HCT116 (cell line): ENCODE measurements at regions not wholly inside any gene's neighbourhood (a gene's known extent, or its start where the extent isn't known, plus 50 kb on each side); places are given as distances from the start of the nearest gene placed in this dataset.
"Not testable (repeated sequence)": the region's sequence is repeated elsewhere in the genome, so short reads cannot be mapped to it uniquely, and the experiment has no call there.

Experiments used
- ATAC-seq: fragments of 200-7000 bp; cut with Tn5 transposase; 2 replicates; pipeline ENCODE4 v1.9.1; 2020; ENCODE audit warnings: mild to moderate bottlenecking, moderate library complexity
- BruUV-seq: library from RNA; stranded (reverse); fragments of 400-500 nt; replicated peaks from 2 replicates; lab custom pipeline; 2021; lab: Mats Ljungman, UMichigan
- CTCF ChIA-PET: fragments of 300-600 bp; sonication (Branson Sonifier 250); formaldehyde crosslinking; loops from one replicate; lab custom pipeline; 2021; ENCODE audit warnings: antibody characterized with exemption; lab: Charles Lee
- POLR2A ChIA-PET: fragments of 300-600, 350-600 bp; sonication (Branson Sonifier 250); formaldehyde crosslinking; loops from one replicate; lab custom pipeline; 2021; ENCODE audit warnings: antibody characterized with exemption; lab: Charles Lee
- RAD21 ChIA-PET, 2 experiments: fragments of 300-600 bp; sonication (Branson Sonifier 250); formaldehyde crosslinking; loops; one replicate each; lab custom pipeline; 2023; ENCODE audit warnings: low total read pairs in 2 of 2; ENCODE audit not compliant: uncharacterized antibody in 2 of 2, unreplicated experiment in 2 of 2, low non-redundant PET in 1 of 2; lab: Charles Lee
- DNase-seq: peaks from one replicate; pipeline ENCODE4 v3.0.0-alpha.2; 2010; ENCODE audit warnings: low read depth, low spot score
- H2AFZ ChIP-seq: fragments of 200-600 bp; shearing (Covaris generic), sonication (generic); 2 replicates; pipeline ENCODE4 v1.6.1; 2017; ENCODE audit warnings: low read depth, mixed run types, mixed read lengths, antibody characterized with exemption, low read length; ENCODE audit not compliant: poor library complexity, severe bottlenecking
- H3K27ac ChIP-seq: 2 replicates; pipeline ENCODE4 v1.5.1; 2012; ENCODE audit warnings: low read depth, low read length
- H3K27me3 ChIP-seq: fragments of 200-600 bp; sonication (generic); 2 replicates; pipeline ENCODE4 v1.6.1; 2016; ENCODE audit warnings: mixed run types, low read length, mixed read lengths; ENCODE audit not compliant: insufficient read depth
- H3K36me3 ChIP-seq, 2 experiments: fragments of 200-500 bp in 1 of 2; fragments of 200-600 bp in 1 of 2; sonication (Bioruptor generic) in 1 of 2; sonication (generic) in 1 of 2; 2 replicates each; pipeline versions ENCODE4 v1.5.1 to v1.6.1; 2014 to 2016; ENCODE audit warnings: low read length in 2 of 2, inconsistent platforms in 1 of 2, mixed read lengths in 1 of 2, mixed run types in 1 of 2; ENCODE audit not compliant: insufficient read depth in 2 of 2, control insufficient read depth in 1 of 2
- H3K4me1 ChIP-seq, 2 experiments: fragments of 200-600 bp in 1 of 2; sonication (generic) in 1 of 2; 2 replicates each; pipeline versions ENCODE4 v1.5.1 to v1.6.1; 2012 to 2017; ENCODE audit warnings: low read length in 2 of 2, inconsistent platforms in 1 of 2, mild to moderate bottlenecking in 1 of 2, mixed read lengths in 1 of 2, mixed run types in 1 of 2, moderate library complexity in 1 of 2; ENCODE audit not compliant: insufficient read depth in 2 of 2, control insufficient read depth in 1 of 2
- H3K4me2 ChIP-seq: fragments of 200-600 bp; sonication (generic); 2 replicates; pipeline ENCODE4 v1.6.1; 2017; ENCODE audit warnings: mixed run types, low read length, mixed read lengths
- H3K4me3 ChIP-seq, 2 experiments: fragments of 200-600 bp in 1 of 2; sonication (generic) in 1 of 2; replicated peaks in 1 of 2; 2 replicates each; pipeline ENCODE4 v1.5.1; 2011 to 2016; ENCODE audit warnings: low read length in 2 of 2, control low read depth in 1 of 2, low read depth in 1 of 2, mild to moderate bottlenecking in 1 of 2, mixed read lengths in 1 of 2, mixed run types in 1 of 2
- H3K79me2 ChIP-seq: fragments of 200-600 bp; sonication (generic); 2 replicates; pipeline ENCODE4 v1.6.1; 2017; ENCODE audit warnings: mild to moderate bottlenecking, mixed run types, low read length, moderate library complexity, mixed read lengths; ENCODE audit not compliant: insufficient read depth
- H3K9ac ChIP-seq: fragments of 200-600 bp; sonication (generic); 2 replicates; pipeline ENCODE4 v1.6.1; 2016; ENCODE audit warnings: low read length, mixed read lengths
- H3K9me2 ChIP-seq: fragments of 200-600 bp; sonication (generic), shearing (Covaris generic); 2 replicates; pipeline ENCODE4 v1.6.1; 2017; ENCODE audit warnings: mixed run types, mild to moderate bottlenecking, moderate library complexity; ENCODE audit not compliant: insufficient read depth
- H3K9me3 ChIP-seq, 2 experiments: fragments of 200-500 bp in 1 of 2; fragments of 200-600 bp in 1 of 2; sonication (Bioruptor generic) in 1 of 2; sonication (generic) in 1 of 2; 2 replicates each; pipeline ENCODE4 v1.6.1; 2014 to 2017; ENCODE audit warnings: low read length in 2 of 2, mixed read lengths in 2 of 2, inconsistent platforms in 1 of 2, low read depth in 1 of 2, mild to moderate bottlenecking in 1 of 2, mixed run types in 1 of 2, moderate library complexity in 1 of 2; ENCODE audit not compliant: control insufficient read depth in 1 of 2, insufficient read depth in 1 of 2
- H4K20me1 ChIP-seq: fragments of 200-600 bp; sonication (generic), shearing (Covaris generic); 2 replicates; pipeline ENCODE4 v1.6.1; 2017; ENCODE audit warnings: mixed run types, mild to moderate bottlenecking, moderate library complexity; ENCODE audit not compliant: insufficient read depth
- ATF3 ChIP-seq: IDR thresholded peaks from 2 replicates; pipeline ENCODE4 v1.6.1; 2012
- CEBPB ChIP-seq: IDR thresholded peaks from 2 replicates; pipeline ENCODE4 v1.6.1; 2012; ENCODE audit warnings: low read depth
- EGR1 ChIP-seq: IDR thresholded peaks from 2 replicates; pipeline ENCODE4 v1.6.1; 2012; ENCODE audit warnings: low read depth
- EZH2 ChIP-seq: fragments of 200-600 bp; sonication (generic); IDR thresholded peaks from 2 replicates; pipeline ENCODE4 v1.6.1; 2017; ENCODE audit warnings: antibody characterized with exemption, mixed run types
- EZH2phosphoT487 ChIP-seq: fragments of 200-600 bp; IDR thresholded peaks from 2 replicates; pipeline ENCODE4 v1.6.1; 2018; ENCODE audit warnings: antibody characterized with exemption, borderline replicate concordance
- POLR2A ChIP-seq: IDR thresholded peaks from 2 replicates; pipeline ENCODE4 v1.7.0; 2011; ENCODE audit warnings: borderline replicate concordance; ENCODE audit not compliant: insufficient read depth, insufficient read length; ENCODE audit errors: extremely low read depth
- POLR2AphosphoS5 ChIP-seq: IDR thresholded peaks from 2 replicates; pipeline ENCODE4 v1.6.1; 2011; ENCODE audit warnings: mild to moderate bottlenecking, low read depth, low read length, moderate library complexity
- SIN3A ChIP-seq: IDR thresholded peaks from 2 replicates; pipeline ENCODE4 v1.6.1; 2012; ENCODE audit warnings: low read depth
- TCF7L2 ChIP-seq: IDR thresholded peaks from 2 replicates; pipeline ENCODE4 v1.7.0; 2011; ENCODE audit warnings: borderline replicate concordance, inconsistent platforms; ENCODE audit not compliant: insufficient read depth, insufficient read length; ENCODE audit errors: extremely low read depth
- intact Hi-C: fragments of 100-400 bp; cut with micrococcal nuclease; formaldehyde crosslinking; loops from 2 replicates; pipeline ENCODE4 v1.10.0; 2022
- TF ChIP-seq, protein P1 (sequence below): IDR thresholded peaks from 2 replicates; pipeline ENCODE4 v1.6.1; 2011; ENCODE audit warnings: mild to moderate bottlenecking, low read length, moderate library complexity; ENCODE audit not compliant: insufficient replicate concordance; ENCODE audit errors: extremely low read depth

- H3K4me3 ChIP-seq, ATAC-seq, H3K4me1 ChIP-seq, H3K36me3 ChIP-seq, H2AFZ ChIP-seq, BruUV-seq, intact Hi-C loops, H4K20me1 ChIP-seq, H3K79me2 ChIP-seq, H3K27me3 ChIP-seq, H3K9ac ChIP-seq, CTCF ChIA-PET, H3K27ac ChIP-seq, H3K9me2 ChIP-seq, H3K9me3 ChIP-seq, POLR2A ChIA-PET, H3K4me2 ChIP-seq, DNase-seq, RAD21 ChIA-PET: not testable (repeated sequence)
Measured at GRCh38 chrX:3785822-3786221, 72.4 kb upstream of the PRKX start.

DNA sequence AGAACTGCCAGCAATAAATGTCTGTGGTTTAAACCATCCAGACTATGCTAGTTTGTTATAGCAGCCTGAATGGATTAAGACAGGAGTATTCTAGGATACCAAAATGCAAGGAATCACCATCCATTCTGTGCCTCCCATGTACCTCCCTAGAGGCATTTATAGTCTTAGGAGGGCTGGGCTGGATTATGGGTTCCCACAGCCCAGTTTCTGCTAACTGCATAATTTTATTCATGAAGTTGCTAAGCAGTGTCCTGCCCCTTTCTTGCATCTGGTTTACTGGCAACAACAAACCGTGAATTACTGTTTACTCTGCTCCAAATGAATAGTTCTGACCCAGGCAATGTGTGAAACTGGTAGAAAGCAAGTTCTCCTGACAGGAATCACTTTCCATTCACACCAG, 67.1 kb upstream of the PRKX start:
- CTCF ChIA-PET, result no interaction called here
- H2AFZ ChIP-seq, result no peak overlapping the region
- H3K4me3 ChIP-seq, result no peak overlapping the region
- no peaks in the 10 kb centered on the region for H3K36me3 ChIP-seq
- DNase-seq (no peak), ATAC-seq (no peak)
- no peaks in the 10 kb centered on the region for H4K20me1 ChIP-seq
- no peaks in the 10 kb centered on the region for H3K27me3 ChIP-seq
- H3K4me1 ChIP-seq, result no peaks in the 10 kb centered on the region
- H3K9ac ChIP-seq, result no peak overlapping the region
- H3K79me2 ChIP-seq, result no peaks in the 10 kb centered on the region
- TF ChIP-seq CEBPB, result no peak
- H3K9me2 ChIP-seq, result no peaks in the 10 kb centered on the region
- RAD21 ChIA-PET, result no interaction called here
- no TSS peak for BruUV-seq
- POLR2A ChIA-PET, result no interaction called here
- no peak overlapping the region for H3K27ac ChIP-seq
- intact Hi-C loops, result no loop called here
- no peak overlapping the region for H3K4me2 ChIP-seq
- H3K9me3 ChIP-seq, result no peaks in the 10 kb centered on the region

DNA sequence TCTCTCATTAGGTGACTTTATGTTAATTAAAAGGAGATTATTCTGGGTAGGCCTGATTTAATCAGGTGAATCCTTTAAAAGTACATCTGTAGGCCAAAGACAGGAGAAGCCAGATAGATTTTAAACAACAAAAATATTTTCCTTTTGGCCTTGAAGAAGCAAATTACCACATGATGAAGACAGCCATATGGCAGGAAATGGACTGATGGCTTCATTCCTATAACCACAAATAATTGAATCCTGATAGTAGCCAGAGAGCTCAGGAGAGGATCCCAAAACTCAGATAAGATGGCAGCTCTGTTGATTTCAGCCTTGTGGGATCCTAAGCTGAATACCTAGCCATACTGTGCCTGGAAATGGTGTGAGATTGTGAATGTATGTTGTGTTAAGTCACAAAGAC, 66.1 kb upstream of the PRKX start:
- H3K4me1 ChIP-seq, result no peaks in the 10 kb centered on the region
- no peak overlapping the region for H3K27ac ChIP-seq
- intact Hi-C loops, result no loop called here
- ChIA-PET CTCF (no interaction called here), RAD21 (no interaction called here), POLR2A (no interaction called here)
- H3K4me3 ChIP-seq, result no peak overlapping the region
- H2AFZ ChIP-seq, result no peak overlapping the region
- no peaks in the 10 kb centered on the region for H3K9me2 ChIP-seq
- BruUV-seq, result no TSS peak
- no peaks in the 10 kb centered on the region for H3K36me3 ChIP-seq
- no peak for ATAC-seq
- H4K20me1 ChIP-seq, result no peaks in the 10 kb centered on the region
- no peak overlapping the region for H3K9ac ChIP-seq
- no peak for DNase-seq
- no peak overlapping the region for H3K4me2 ChIP-seq
- H3K79me2 ChIP-seq, result no peaks in the 10 kb centered on the region
- H3K27me3 ChIP-seq, result no peaks in the 10 kb centered on the region
- no peaks in the 10 kb centered on the region for H3K9me3 ChIP-seq
- no peak for TF ChIP-seq ATF3
- TF ChIP-seq CEBPB, result no peak
- TF ChIP-seq TCF7L2, result no peak
- no peak for TF ChIP-seq POLR2A
- no peak for TF ChIP-seq EGR1
- TF ChIP-seq POLR2AphosphoS5, result no peak
- no peak for TF ChIP-seq SIN3A
- TF ChIP-seq, protein P1, sequence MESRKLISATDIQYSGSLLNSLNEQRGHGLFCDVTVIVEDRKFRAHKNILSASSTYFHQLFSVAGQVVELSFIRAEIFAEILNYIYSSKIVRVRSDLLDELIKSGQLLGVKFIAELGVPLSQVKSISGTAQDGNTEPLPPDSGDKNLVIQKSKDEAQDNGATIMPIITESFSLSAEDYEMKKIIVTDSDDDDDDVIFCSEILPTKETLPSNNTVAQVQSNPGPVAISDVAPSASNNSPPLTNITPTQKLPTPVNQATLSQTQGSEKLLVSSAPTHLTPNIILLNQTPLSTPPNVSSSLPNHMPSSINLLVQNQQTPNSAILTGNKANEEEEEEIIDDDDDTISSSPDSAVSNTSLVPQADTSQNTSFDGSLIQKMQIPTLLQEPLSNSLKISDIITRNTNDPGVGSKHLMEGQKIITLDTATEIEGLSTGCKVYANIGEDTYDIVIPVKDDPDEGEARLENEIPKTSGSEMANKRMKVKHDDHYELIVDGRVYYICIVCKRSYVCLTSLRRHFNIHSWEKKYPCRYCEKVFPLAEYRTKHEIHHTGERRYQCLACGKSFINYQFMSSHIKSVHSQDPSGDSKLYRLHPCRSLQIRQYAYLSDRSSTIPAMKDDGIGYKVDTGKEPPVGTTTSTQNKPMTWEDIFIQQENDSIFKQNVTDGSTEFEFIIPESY, result no peak
- TF ChIP-seq EZH2phosphoT487, result no peak
- no peak for TF ChIP-seq EZH2
